ENCODE measurements at regions not wholly inside any gene's neighbourhood (a gene's known extent, or its start where the extent isn't known, plus 50 kb on each side); places are given as distances from the start of the nearest gene placed in this dataset.
"Not testable (repeated sequence)": the region's sequence is repeated elsewhere in the genome, so short reads cannot be mapped to it uniquely, and the experiment has no call there.

DNA sequence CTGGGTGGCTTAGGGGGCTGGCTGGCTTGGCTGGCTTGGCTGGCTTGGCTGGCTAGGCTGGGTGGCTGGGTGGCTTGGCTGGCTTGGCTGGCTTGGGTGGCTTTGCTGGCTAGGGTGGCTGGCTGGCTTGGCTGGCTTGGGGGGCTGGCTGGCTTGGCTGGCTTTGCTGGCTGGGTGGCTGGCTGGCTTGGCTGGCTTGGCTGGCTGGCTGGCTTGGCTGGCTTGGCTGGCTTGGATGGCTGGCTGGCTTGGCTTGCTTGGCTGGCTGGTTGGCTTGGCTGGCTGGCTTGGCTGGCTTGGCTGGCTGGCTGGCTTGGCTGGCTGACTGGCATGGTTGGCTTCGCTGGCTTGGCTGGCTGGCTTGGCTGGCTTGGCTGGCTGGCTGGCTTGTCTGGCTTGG is 439.4 kb downstream of the GOLGA6L6 start:
- not testable (repeated sequence) for TF ChIP-seq SUZ12 (IDR thresholded peaks at IDR 0.05; ENCODE audit: extremely low read depth, insufficient read depth, insufficient read length); ZNF274 (IDR thresholded peaks at IDR 0.05; ENCODE audit: low read depth, low read length); YY1 (IDR thresholded peaks at IDR 0.05; ENCODE audit: insufficient read depth, insufficient read length)
